ENCODE measurements at regions not wholly inside any gene's neighbourhood (a gene's known extent, or its start where the extent isn't known, plus 50 kb on each side); places are given as distances from the start of the nearest gene placed in this dataset.
"Not testable (repeated sequence)": the region's sequence is repeated elsewhere in the genome, so short reads cannot be mapped to it uniquely, and the experiment has no call there.

DNA sequence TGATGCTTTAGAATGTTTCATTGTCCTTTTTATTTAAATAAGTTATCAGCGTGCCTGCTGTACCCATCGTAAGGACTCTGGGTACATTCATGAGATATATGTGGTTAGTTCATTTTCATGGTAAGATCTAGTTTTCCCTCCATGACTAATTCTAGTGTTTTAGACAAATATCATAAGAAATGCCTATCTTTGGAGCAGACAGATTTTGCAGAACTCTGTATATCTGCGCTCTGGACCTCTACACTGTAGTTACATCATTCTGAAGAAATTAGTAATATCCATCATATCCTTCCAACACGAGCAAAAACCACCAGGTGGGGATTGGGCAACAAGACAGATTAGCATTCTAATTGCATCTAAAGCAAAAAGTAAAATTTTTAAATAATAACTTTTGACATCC, 499.2 kb downstream of the SETD4 start:
- DNase-seq, result peak; percentile 40

DNA sequence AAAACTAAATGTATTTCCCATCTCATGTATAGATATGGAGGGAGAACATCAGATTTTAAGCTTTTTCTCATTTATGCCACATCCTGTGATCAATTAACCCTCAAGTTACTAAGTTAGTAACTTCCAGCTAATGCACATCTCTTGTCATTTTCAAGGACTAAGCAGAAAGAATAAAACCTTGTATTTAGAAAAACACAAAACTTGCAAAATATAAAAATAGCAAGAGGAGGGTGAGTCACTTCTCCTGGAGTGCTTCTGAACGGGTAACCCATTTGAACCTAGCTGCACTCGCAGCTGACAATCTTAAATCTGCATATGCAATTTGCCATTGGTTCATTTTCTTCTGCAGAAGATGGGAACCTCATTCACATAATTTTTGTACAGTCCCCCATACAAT, 500.5 kb downstream of the SETD4 start:
- DNase-seq, result peak; percentile 72

DNA sequence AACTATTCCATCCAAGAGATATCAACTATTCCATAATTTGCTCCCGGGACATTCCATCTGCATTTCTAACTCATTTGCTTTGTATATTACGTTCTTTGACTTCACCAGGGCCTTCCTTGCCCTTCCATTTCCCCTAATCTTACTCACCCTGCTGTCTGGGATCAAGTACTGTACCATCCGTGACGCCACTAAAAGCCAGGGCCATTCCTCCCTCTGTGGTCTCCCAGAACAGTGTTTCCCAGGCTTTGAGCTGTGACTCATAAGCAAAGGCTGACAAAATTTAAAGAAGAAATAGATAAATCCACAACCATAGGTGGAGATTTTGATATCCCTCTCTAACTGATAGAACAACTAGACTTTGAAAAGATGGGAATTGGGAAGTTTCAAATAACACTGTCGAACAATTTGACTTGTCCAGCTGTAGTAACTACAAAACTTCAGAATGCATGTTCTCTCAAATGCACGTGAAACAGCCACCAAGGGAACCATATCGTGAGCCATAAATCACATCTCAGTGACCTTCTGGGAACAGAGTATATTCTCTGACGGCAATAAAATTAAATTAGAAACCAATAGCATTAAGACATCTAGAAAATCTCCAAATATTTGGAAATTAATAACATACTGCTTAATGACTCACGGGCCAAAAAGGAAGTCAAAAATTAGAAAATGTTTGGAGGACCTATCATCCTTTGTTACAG, 501.0 kb downstream of the SETD4 start:
- DNase-seq, result peak; percentile 99

DNA sequence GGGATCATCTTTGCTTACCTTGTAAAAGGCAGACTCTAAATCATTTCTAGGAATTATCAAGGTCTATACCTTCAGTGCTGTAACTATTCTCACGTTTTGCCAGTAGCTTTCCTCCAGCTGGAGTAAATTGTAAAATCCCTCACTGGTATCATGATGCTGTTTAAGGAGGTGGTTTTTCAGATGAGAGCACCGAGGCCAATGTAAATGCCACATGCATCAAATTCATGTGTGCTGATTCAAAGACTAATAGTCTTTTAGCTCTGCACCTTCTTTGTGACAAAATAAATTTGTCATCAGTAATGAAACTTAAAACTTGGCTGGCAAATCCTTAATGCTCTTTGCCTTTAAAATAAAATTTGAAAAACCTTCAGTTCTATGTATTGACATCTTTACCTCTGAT, 503.8 kb downstream of the SETD4 start:
- DNase-seq, result peak; percentile 67

DNA sequence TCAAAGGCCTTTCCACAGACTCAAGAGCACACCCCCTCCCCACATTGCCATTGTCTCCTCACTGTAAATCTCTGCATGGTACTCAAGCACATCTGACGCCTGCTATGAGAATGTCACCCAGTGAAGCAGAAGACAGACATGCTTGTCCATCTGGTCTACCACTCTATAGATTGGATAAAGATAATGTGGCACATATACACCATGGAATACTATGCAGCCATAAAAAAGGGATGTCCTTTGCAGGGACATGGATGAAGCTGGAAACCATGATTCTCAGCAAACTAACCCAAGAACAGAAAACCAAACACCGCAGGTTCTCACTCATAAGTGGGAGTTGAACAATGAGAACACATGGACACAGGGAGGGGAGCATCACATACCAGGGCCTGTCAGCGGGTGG, 503.4 kb upstream of the RUNX1 start:
- DNase-seq, result not testable (repeated sequence)

DNA sequence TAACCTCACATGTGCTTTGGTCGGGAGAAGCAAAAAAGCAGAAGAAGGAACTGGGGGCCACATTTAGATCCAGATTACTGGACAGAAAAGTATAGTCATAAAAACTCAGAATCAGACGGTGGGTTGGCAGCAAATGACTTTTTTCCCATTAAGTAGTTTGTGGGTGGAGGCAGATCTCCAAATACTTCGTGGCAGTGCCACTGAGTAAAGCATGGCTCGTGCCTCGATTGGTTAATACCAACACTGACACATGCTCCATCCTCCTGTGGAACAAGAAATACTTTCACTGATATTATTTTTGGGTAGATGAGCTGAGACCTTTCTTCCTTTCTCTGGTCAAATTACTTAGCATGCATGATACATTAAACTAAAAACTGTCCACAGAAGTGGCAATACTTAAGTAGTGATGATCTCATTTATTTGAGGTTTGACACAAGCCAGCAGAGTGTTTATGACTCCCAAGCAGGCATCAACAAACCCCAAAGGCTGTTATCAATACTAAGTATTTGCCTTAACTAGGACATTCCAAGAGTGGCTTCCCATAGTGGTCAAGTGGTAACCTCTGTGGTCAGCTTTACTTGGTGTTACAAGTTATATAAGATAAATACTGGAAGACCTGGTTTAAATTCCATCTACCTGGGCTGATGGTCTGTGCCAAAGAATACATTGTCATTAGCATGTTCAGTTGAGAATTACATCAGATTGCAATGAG, 500.0 kb upstream of the RUNX1 start:
- no peak for DNase-seq

DNA sequence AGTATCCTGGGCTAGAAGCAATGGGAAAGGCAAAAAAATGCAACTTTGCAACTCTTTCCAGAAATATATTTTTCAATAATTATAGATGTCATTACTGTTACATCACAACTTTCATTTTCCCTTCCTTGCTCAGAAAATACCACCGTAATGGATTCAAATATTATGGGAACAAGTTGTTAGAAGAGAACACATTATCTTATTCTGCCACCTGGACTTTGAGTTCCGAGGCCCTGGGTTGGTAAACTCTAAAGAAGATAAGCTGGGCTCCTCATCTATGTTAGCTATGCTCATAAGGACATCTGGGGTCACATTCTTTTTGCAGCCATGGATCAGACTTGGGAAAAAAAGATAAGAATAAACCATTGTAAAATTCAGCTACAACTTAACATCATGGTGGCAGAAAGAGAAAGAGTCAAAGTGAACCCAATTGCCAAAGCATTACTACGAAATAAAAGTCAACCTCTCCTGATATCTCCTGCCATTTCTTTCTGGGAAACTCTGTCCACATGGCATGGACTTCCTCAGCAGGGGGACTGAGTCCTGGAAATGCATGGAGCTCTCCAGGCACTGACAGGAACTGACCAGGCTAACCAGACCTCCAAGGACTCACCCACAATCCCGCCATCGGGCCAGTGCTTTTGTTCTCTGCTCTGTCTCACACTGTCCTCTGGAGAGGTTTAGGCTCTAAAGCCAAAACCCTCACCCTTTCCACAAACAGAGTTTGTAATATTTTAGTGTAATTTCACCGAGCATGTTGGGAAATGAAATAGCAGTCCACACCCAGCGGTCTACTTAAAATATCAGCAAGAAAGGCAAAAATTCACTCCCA, 499.1 kb upstream of the RUNX1 start:
- DNase-seq, result no peak

DNA sequence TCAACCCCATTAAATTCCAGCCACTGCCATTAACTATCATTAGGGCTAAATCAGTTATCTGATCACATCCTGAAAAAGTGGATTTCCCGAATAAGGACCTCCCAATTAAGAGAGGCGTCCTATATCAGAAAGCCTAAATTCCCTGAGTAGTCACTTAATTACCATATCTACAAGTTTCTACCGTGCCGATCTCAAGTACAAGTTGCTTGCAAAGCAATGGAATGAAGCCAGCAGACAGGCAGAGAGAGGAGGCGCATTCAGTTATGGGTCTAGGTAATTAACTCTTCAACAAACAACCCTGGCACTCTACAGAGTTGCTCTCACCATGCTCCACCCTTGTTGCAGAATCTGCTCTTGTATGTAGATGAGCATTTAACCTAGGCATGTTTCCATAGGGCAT, 494.6 kb upstream of the RUNX1 start:
- no peak for DNase-seq

DNA sequence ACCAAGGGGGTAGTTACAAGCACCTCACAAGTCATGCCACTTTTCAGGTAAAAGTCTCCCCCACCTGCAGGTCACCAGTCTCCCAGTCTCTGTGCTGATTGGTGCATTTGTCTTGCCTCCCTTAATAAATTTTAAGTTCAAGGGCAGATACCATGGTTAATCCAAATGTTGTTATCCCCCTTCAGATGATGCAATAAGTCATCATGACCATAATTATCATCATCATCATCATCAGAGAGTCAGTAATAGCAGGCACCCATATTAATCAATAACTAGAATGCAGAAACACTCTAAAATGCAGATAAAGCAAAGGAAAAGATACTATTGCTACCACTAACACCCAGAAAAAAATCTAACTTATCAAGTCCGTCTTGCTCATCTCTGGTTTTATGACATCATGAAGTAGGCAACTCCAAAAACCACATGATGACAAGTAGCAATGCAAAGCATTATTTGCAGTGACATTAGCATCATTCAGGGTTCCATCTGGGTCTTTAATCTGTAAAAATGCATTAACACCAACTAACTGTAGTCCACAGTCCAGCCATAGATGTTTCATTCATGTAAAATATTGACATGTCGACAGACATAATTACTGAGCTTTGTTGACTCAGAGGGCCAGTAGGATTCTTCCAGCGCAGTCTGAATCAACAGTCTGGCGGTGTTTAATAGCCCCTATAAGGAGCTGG, 492.0 kb upstream of the RUNX1 start:
- peak; percentile 85 for DNase-seq

DNA sequence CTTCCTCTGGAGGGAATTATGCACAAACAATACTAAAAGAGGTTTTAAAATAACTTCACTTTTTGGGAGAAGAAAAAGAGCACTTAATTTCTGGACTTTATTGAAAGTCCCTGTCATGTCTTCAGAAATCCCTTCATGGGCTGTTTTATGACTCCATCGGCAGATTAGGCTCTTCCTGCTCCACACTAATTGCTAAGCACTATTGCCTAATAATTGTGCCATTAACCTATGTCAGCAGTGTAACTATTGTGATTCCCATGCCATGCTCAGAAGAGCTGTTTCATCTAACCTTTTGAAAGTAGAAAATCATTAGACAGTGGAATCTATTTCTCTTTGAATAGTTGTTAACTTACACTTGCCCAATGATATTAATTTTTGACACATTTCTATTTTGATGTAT, 489.3 kb upstream of the RUNX1 start:
- no peak for DNase-seq

DNA sequence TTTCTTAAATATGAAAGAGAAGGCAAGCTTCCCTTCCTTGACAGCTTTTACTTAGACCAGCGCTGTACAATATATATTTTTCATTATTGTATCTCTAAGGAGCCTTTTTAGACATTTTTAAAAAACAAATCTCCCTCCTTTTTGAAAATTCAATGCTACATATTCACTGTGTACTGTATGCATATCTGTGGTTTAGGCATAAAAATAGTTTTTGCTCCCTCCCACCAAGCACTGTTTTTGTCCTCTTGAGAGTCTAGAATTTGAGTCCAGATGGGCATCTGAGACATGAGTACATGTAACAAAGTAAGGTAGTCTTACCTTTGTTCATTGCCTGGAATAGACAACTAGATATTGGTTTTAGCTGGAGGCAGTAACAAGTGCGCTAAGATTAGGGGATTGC, 488.5 kb upstream of the RUNX1 start:
- DNase-seq, result peak; percentile 27

DNA sequence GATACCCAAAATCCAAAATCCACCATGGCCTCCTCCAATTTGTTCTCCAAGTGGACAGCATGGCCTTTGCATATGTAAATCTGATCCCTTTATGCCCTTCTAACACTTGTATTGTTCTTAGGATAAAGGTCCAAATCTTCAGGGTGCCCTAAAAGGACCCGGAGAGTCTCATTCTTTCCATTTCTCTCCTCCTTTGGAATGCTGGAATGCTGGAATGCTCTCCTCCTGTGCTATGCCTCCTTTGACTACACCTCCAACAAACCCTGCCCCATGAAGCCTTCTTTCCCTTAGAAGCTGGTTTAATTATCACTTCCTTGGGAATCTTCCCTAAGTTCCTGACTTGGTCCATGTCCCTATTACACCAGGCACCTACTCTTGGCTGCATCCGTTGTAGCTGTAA, 484.8 kb upstream of the RUNX1 start:
- DNase-seq, result no peak

DNA sequence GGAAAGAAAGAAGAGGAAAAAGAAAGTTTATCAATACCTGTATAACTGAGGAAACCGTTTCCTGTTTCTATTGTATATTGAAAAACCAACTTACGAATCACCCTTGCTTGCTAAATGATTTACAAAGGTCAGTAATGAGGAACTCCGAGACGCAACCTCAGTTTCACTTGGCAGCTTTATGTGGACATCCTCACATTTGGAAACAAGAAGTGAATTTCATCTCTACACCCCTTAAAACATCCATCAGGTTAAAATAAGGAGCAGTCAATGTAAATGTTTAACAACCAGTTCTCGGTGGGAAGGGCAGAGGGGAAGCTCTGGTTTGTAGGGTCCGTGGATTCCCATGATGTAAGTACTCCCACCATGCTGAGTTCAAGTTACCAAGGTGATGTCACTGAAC, 481.7 kb upstream of the RUNX1 start:
- DNase-seq, result no peak

DNA sequence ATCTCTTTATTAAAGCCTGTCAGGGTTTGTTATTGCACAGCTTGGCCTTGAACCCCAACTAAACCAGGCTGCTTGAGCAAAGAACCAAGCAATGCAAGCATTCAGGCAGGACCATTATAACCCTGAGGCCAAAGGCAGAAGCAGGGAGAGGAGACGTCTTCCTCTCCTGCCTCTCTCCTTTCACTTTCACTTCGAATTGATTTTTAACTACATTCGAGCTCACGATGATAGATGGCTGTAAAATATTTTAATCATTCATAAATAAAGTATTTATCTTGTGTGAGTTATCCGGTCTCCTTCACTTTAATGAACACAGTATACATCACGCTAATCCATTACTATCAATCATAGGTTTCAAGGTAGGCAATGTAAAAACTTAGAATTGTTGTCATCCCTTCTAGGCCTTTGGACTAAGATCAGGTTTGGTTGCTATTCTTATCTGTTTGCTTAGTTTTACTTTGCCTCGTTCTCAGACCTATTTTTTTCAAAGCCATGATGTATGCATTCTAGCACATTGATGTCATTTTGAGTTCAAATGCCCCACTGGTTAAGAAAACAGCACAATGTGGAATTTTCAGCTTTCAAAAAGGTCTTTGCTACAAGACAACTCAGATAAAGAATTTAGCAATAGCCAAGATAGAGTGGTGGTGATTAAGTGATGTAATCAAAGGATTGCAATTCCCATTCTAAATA, 480.2 kb upstream of the RUNX1 start:
- DNase-seq, result peak; percentile 66

DNA sequence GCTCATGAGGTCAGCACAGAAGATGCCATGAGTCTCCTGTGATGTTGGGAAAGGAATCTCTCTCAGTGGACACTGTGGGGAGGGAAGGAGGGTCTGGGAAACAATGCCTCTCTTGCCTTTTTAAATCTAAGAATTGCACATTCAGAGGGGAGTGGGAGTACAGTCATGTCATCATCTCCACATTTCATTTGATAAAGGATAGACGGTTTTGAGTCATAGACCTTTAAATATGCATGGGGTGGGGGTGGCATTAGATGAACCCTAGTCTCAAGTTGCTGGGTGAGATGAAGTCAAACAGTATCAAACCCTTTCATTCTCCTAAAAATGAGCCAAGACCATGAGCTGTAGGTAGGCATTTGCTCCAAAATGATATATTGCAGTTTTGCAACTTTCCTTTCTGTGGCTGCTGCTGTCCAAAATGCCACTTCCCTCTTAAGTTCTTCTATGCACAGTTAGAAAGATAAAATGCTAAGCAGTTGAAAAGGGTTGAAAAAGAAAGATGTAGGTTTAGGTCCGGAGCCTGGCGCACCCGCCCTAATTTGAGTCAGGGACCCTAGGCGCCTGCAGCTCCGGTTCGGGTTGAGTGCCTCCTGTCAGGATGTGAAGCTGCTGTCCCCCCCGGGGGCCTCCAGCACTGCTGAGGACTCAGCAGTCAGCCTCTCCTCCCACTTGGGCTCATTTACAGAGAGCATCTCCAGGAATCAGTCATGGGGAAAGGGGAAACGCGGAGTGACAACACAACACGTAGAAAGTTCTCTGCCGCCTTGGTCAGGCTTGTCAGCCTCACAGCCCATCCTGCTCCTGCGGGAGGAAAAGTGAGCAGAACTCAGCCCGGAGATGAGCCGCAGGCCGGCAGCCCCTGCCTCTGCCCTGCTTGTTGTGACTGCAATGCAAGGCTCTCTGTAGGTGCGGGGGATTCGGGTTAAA, 479.3 kb upstream of the RUNX1 start:
- DNase-seq, result no peak

DNA sequence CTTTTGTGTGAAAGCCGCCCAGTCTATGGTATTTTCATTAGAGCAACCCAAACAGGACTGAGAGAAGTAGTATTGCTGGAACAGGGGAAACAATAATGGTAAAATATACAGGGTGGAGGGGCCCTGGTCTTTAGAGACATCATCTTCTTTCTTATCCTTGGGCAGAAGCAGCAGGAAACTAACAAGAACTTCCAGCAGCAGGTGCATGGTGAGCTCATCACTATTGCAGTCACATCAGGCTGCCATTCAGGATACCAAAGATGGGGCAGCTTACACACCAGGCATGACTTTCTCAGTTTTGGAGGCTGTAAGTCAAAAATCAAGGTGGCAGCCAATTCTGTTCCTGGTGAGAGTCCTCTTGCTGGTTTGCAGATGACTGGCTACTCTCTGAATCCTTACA, 478.3 kb upstream of the RUNX1 start:
- no peak for DNase-seq

DNA sequence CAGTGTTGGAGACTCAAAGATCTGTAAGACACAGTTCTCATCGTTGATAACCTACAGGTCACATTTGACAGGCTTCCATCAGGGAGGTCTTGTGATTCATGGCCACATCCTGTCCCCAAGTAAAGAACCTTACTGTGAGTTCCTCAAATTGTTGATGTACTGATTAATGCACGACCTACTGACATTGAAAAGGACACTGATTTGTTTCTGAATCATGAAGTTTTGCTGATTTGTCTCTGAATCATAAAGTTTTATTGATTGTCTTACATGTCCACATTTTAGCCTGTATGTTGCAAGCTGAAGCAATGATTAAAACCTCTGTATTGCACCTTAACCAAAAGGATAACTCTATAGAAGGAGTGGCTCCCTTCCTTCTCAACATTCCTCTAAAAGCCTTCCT, 476.3 kb upstream of the RUNX1 start:
- peak; percentile 73 for DNase-seq

DNA sequence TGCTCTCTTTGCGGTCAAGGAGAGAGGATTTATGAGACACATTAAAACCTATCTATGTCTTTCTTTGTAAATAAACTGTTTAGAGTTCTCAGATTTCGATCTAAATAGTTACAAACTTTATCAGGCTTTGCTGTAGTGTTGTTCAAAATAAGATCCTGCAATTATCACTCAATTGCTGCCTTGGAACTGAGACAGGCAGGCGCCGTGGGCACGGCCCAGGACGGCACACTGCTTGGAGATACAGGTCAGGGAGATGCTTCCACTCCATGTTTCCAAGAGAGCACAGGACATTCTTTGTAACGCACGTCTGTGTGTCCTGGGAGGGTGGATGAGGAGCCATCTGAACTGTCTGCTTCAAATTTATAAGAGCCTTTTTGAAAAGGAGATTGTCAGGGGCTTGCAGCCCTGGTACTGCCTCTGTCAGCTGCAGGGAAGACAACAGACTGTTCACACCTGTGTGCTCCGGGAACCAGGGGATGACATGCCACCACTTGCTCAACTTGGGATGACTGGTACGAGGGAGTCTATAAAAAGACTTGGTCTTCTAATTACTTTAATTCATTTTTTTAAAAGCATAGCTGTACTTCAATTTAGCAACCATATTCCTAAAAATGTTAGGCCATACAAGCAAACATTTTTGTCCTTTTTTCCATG, 472.9 kb upstream of the RUNX1 start:
- no peak for DNase-seq

DNA sequence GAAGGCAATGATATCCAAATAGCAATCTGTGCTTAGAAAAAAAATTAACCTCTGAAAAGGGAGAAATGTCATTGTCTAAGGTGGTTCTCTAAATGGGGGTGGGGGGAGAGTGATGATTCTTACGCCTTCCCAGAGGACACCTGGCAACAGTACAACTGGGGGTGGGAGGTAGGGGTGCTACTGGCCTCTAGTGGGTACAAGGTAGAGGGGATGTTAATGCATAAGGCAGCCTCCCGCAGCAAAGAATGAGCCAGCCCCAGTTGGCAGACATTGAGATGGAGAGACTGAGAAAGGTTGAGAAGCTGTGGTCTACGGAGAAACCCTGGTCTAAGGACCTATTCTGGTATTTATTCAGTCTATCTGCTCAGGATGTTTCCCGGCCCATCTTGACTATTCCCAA, 472.2 kb upstream of the RUNX1 start:
- DNase-seq, result no peak

DNA sequence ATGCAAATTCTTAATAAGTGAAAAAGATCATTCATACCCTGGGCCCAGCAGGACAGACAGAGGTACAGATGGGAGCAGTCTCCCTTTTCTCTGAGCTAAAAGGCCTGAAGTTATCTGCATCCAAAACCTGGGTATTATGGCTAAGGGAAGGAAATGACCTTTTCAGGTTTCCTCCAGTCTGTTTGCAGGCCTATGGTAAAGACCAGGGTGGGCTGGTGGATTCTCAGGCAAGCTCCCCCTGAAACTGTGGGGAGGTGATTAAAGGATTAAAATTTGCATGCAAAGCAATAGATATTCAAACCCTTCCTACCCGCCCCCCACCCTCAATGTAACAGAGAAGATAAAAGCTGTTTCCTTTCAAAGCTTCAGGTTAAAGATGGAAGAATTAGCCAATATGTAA, 471.8 kb upstream of the RUNX1 start:
- no peak for DNase-seq

DNA sequence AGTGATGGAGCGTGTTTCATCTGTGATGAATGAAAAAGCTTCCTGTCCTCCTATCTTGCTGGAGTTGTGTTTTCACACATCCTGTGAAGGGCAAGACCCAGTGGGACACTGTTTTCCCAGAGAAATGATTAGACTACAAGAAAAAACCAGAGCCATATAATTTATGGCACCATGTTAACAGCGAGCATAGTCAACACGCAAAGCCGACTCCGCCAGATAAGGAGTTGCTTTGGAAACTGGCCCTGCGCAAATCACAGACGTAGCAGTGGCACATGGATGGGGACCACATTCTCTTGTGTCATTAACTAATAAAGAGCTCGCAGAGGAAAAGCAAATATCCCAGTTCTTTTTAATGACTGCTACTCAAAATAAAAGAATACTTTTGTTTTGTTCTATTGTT, 471.2 kb upstream of the RUNX1 start:
- DNase-seq, result no peak
